NT2/D1 (cell line): ENCODE measurements at regions not wholly inside any gene's neighbourhood (a gene's known extent, or its start where the extent isn't known, plus 50 kb on each side); places are given as distances from the start of the nearest gene placed in this dataset.

Source experiments
- SUZ12 ChIP-seq: IDR thresholded peaks from 2 replicates; pipeline ENCODE4 v1.6.1; 2011; ENCODE audit not compliant: insufficient read length, insufficient read depth; ENCODE audit errors: extremely low read depth
- YY1 ChIP-seq: IDR thresholded peaks from 2 replicates; pipeline ENCODE4 v1.6.1; 2011; ENCODE audit not compliant: insufficient read length, insufficient read depth
- ZNF274 ChIP-seq: IDR thresholded peaks from 2 replicates; pipeline ENCODE4 v1.6.1; 2011; ENCODE audit warnings: mild to moderate bottlenecking, low read depth, low read length

GRCh38 chr10:91120348-91120747 is 100.1 kb upstream of the PCGF5 start:
- no peak for TF ChIP-seq ZNF274
- no peak for TF ChIP-seq YY1
- no peak for TF ChIP-seq SUZ12
